SU-DHL-6 (cell line): ENCODE measurements at regions not wholly inside any gene's neighbourhood (a gene's known extent, or its start where the extent isn't known, plus 50 kb on each side); places are given as distances from the start of the nearest gene placed in this dataset.

Experiments used
- H2AFZ ChIP-seq: fragments of 200-600 bp; sonication (generic); 2 replicates; pipeline ENCODE4 v1.6.1; 2014; ENCODE audit warnings: low read depth, mild to moderate bottlenecking, moderate library complexity, mixed read lengths, antibody characterized with exemption, low read length; ENCODE audit not compliant: severe bottlenecking
- H3F3A ChIP-seq: fragments of 200-600 bp; shearing (Covaris generic); 2 replicates; pipeline ENCODE4 v1.6.0; 2016; ENCODE audit warnings: antibody characterized with exemption, mild to moderate bottlenecking; ENCODE audit not compliant: insufficient read depth
- H3K27ac ChIP-seq: fragments of 200-600 bp; sonication (generic); 2 replicates; pipeline ENCODE4 v1.5.1; 2016; ENCODE audit warnings: low read depth, mild to moderate bottlenecking, low read length, moderate library complexity, mixed read lengths
- H3K27me3 ChIP-seq: fragments of 200-600 bp; sonication (generic), shearing (Covaris generic); 2 replicates; pipeline ENCODE4 v1.6.0; 2014; ENCODE audit warnings: mild to moderate bottlenecking, low read length
- H3K36me3 ChIP-seq: fragments of 200-600 bp; sonication (generic); 2 replicates; pipeline ENCODE4 v1.6.1; 2014; ENCODE audit warnings: mild to moderate bottlenecking, low read length, mixed read lengths
- H3K4me2 ChIP-seq: fragments of 300-600, 200-600 bp; shearing (Covaris generic), sonication (generic); 2 replicates; pipeline ENCODE4 v1.6.0; 2014; ENCODE audit warnings: low read length, low read depth, mild to moderate bottlenecking; ENCODE audit not compliant: poor library complexity, severe bottlenecking
- H3K4me3 ChIP-seq: fragments of 200-600 bp; sonication (generic); 2 replicates; pipeline ENCODE4 v1.5.1; 2014; ENCODE audit warnings: antibody characterized with exemption, low read length, mild to moderate bottlenecking, mixed read lengths; ENCODE audit not compliant: insufficient read depth, poor library complexity, severe bottlenecking
- H3K79me2 ChIP-seq: fragments of 200-600 bp; sonication (generic); 2 replicates; pipeline ENCODE4 v1.6.1; 2014; ENCODE audit warnings: mild to moderate bottlenecking, low read length, moderate library complexity; ENCODE audit not compliant: insufficient read depth
- H3K9ac ChIP-seq: fragments of 200-600 bp; sonication (generic); 2 replicates; pipeline ENCODE4 v1.7.0; 2014; ENCODE audit warnings: mild to moderate bottlenecking, low read length
- H3K9me2 ChIP-seq: fragments of 200-600 bp; sonication (generic); replicated peaks from 2 replicates; pipeline ENCODE4 v1.6.1; 2014; ENCODE audit warnings: low read length; ENCODE audit not compliant: insufficient read depth
- H3K9me3 ChIP-seq: fragments of 200-600 bp; sonication (generic); 2 replicates; pipeline ENCODE4 v1.6.1; 2014; ENCODE audit warnings: low read length, mixed read lengths; ENCODE audit not compliant: insufficient read depth
- H4K20me1 ChIP-seq: fragments of 200-600 bp; sonication (generic); 2 replicates; pipeline ENCODE4 v1.6.1; 2014; ENCODE audit warnings: low read depth, mild to moderate bottlenecking, antibody characterized with exemption, low read length, moderate library complexity, mixed read lengths
- EZH2phosphoT487 ChIP-seq: fragments of 200-600 bp; sonication (generic), shearing (Covaris generic); conservative IDR thresholded peaks from 2 replicates; pipeline ENCODE4 v1.6.1; 2018; ENCODE audit warnings: mild to moderate bottlenecking, antibody characterized with exemption, low read length, moderate library complexity, mixed read lengths
- TF ChIP-seq, protein P1 (sequence below): fragments of 200-600 bp; sonication (generic); IDR thresholded peaks from one replicate; pipeline ENCODE4 v1.5.1; 2017; ENCODE audit warnings: antibody characterized with exemption, mild to moderate bottlenecking, low read length, moderate library complexity; ENCODE audit not compliant: insufficient read depth, poor library complexity, severe bottlenecking

DNA sequence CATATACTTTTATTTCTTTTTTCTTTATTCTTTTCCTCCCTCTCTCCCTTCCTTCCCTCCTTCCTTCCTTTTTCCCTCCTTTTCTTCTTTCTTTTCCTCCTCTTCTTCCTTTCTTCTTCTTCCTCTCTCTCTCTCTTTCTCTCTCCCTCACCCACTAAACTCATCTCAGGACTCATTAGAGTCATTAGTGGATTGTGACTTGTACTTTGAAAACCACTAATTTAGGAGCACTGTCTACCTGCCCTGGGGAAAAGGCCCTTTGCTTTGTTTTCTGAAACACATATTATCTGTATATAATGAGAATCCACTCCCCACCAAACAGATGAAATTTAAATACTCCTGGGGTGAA, 68.7 kb upstream of the CEP85L start:
- H3K27me3 ChIP-seq: no peaks in the 10 kb centered on the region
- peak overlapping the region; percentile 91 for H2AFZ ChIP-seq
- no peak overlapping the region for H3K4me3 ChIP-seq
- H3K9me3 ChIP-seq: no peaks in the 10 kb centered on the region
- no peaks in the 10 kb centered on the region for H3F3A ChIP-seq
- H3K27ac ChIP-seq: peak overlapping the region; percentile 57; the same call in 1 of the 2 replicates
- no peaks in the 10 kb centered on the region for H3K36me3 ChIP-seq
- H3K9ac ChIP-seq: 0 out of 2 replicates have a peak overlapping the region, but pooled peaks have one; percentile 24
- H3K9me2 ChIP-seq: no peaks in the 10 kb centered on the region
- TF ChIP-seq, protein P1, sequence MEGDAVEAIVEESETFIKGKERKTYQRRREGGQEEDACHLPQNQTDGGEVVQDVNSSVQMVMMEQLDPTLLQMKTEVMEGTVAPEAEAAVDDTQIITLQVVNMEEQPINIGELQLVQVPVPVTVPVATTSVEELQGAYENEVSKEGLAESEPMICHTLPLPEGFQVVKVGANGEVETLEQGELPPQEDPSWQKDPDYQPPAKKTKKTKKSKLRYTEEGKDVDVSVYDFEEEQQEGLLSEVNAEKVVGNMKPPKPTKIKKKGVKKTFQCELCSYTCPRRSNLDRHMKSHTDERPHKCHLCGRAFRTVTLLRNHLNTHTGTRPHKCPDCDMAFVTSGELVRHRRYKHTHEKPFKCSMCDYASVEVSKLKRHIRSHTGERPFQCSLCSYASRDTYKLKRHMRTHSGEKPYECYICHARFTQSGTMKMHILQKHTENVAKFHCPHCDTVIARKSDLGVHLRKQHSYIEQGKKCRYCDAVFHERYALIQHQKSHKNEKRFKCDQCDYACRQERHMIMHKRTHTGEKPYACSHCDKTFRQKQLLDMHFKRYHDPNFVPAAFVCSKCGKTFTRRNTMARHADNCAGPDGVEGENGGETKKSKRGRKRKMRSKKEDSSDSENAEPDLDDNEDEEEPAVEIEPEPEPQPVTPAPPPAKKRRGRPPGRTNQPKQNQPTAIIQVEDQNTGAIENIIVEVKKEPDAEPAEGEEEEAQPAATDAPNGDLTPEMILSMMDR: no peak
- no peak for TF ChIP-seq EZH2phosphoT487
- H3K79me2 ChIP-seq: no peaks in the 10 kb centered on the region
- H3K4me2 ChIP-seq: peak overlapping the region; percentile 51
- H4K20me1 ChIP-seq: no peaks in the 10 kb centered on the region

DNA sequence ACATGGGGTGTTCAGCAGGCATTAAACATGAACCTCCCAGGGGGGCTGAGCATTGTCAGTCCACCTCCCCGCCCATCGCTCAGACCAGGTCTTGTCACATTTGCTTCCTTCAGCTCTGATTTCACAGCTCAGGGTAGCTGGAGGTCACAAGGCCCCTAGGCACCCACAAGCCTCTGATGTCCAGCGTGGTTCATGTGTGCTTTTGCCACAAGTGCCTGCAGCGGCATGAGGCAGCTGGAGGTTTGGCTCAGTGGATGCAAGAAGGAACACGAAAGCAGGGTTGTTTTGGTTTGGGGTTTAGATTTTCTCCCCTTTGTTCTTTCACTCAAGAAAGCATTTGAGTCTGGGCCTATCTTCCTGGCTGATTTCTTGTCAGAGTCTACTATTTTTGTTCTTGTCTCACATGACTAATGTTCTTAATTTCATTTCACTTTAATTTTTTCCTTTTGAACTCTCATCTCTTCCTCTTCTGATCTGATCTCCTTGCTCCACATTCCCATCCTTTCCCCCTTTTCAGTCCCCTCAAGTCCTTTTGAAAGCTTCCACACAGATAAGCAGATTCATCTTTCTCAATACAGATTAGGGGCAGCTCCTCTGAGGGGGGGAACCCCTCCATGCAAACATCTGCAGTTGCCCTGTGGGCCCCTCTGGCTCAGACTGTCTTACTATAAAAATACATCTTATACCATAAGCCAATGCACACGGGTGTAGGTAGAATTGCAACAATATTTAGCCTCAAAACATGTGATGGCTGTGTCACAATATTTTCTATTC, 68.1 kb upstream of the CEP85L start:
- Histone ChIP-seq H3K36me3 (no peaks in the 10 kb centered on the region), H3K9me3 (no peaks in the 10 kb centered on the region), H3K4me2 (peak overlapping the region; percentile 51), H2AFZ (peak overlapping the region; percentile 91), H3K4me3 (no peak overlapping the region), H3K27me3 (no peaks in the 10 kb centered on the region), H3F3A (no peaks in the 10 kb centered on the region), H4K20me1 (no peaks in the 10 kb centered on the region), H3K79me2 (no peaks in the 10 kb centered on the region), H3K9ac (peak overlapping the region; percentile 24; the same call in 1 of the 2 replicates), H3K27ac (peak overlapping the region; percentile 57), H3K9me2 (no peaks in the 10 kb centered on the region)
- TF ChIP-seq, protein P1: no peak
- TF ChIP-seq EZH2phosphoT487: no peak

DNA sequence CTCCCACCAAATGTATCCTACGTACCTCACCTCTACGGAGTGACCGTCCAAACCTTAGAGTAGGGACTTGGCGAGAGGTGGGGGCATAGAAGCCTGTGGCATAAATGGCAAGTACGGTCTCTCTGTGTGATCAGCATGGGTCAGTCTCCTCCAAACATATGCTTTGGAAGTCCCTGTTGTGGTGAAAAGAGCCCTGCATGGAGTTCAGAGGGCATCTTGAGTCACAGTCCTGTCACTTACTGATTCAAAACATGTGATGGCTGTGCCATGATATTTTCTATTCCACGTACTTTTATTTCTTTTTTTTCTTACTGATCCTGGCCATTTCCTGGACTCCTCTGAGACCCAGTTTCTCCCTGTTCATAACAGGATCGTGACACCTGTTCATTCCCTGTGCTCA, 67.5 kb upstream of the CEP85L start:
- Histone ChIP-seq H3K79me2 (no peaks in the 10 kb centered on the region), H2AFZ (peak overlapping the region; percentile 91), H3K9me3 (no peaks in the 10 kb centered on the region), H3F3A (no peaks in the 10 kb centered on the region), H3K36me3 (no peaks in the 10 kb centered on the region), H4K20me1 (no peaks in the 10 kb centered on the region), H3K9me2 (no peaks in the 10 kb centered on the region), H3K9ac (0 out of 2 replicates have a peak overlapping the region, but pooled peaks have one; percentile 24), H3K4me3 (no peak overlapping the region), H3K4me2 (peak overlapping the region; percentile 51), H3K27me3 (no peaks in the 10 kb centered on the region), H3K27ac (peak overlapping the region; percentile 57; the same call in 1 of the 2 replicates)
- no peak for TF ChIP-seq EZH2phosphoT487
- TF ChIP-seq, protein P1: no peak
